ENCODE measurements at regions not wholly inside any gene's neighbourhood (a gene's known extent, or its start where the extent isn't known, plus 50 kb on each side); places are given as distances from the start of the nearest gene placed in this dataset.
"Not testable (repeated sequence)": the region's sequence is repeated elsewhere in the genome, so short reads cannot be mapped to it uniquely, and the experiment has no call there.

DNA sequence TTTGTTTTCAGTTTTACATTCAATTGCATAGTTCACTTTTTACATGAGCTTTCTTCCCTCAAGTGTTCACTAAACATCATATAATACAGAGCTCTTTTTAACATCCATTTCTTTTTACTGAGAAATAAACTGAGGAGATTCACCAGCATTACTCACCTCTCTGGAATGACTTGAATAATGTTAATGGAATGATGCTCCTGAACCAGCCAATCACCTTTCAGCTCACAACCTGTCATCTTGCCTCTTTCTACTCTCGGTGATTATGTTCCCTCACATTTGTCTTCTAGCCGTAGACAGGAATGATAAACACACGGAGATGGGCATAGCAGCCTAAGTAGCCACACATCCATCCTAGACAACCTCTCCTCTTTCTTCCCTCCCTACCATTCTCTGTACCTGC, 301.7 kb downstream of the PAX3 start:
- DNase-seq: no peak

DNA sequence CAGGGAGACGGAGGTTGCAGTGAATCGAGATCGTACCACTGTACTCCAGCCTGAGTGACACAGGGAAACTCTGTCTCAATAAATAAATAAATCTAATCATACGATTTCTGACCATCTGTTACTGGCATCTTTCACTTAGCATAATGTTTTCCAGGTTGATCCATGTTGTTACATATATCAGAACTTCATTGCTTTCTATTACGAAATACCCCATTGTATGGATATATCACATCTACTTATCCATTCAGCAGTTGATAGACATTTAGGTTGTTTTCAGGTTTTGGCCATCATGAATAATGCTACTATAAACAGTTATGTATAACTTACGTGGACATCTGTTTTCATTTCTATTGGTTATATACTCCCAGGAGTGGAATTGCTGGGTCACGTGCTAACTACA, 303.9 kb downstream of the PAX3 start:
- no peak for DNase-seq

DNA sequence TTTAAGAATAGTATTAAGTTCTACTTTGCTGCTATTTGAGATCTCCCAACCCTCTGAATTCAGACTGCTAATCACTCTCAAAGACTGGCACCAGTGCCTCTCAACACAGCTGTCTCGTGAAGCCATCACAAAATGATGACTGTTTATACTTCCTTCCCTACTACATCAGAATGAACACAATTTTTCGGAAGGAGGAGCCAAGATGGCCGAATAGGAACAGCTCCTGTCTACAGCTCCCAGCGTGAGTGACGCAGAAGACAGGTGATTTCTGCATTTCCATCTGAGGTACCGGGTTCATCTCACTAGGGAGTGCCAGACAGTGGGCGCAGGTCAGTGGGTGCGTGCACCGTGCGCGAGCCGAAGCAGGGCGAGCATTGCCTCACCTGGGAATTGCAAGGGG, 314.4 kb downstream of the PAX3 start:
- DNase-seq: not testable (repeated sequence)

GRCh38 chr2:221981912-221982470, 316.8 kb downstream of the PAX3 start:
- no peak for DNase-seq

DNA sequence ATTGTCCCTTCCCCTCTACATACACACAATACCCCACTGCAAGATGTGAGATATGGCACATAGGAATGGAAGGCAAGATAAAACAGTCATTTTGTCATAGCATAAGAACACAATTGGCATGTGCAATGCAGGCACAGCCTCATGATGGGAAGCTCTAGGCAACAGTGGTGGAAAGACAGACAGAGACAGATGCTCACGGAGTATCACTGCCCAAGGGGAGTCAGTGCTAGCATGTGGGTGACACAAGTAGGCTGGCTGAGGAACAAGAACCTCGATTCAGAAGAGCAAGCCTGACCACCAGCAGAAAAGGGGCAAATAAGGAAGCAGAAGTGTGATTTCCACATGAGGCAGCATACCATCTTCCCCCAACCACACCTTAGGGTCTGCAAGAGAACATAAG, 323.6 kb downstream of the PAX3 start:
- no peak for DNase-seq

DNA sequence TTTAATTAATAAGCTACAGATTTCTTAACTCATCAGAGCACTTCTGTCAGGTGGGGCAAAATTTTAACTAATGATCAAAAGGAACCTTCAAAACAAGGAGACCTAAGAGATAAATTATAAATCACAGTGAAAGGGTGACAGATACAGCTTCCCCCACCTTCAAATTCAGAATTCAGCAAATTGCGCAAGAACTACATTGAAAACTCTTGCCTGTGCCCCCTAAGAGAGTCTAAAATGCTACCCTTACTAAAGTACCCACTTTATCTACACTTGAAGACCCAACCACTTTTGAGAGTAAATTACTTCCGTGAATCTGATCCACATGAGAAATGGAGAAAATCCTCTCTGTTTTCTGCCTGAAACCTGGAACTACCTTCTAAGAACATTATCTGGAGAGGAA, 324.9 kb downstream of the PAX3 start:
- no peak for DNase-seq

- DNase-seq: no peak
Measured at GRCh38 chr2:221973502-221973901, 325.3 kb downstream of the PAX3 start.

DNA sequence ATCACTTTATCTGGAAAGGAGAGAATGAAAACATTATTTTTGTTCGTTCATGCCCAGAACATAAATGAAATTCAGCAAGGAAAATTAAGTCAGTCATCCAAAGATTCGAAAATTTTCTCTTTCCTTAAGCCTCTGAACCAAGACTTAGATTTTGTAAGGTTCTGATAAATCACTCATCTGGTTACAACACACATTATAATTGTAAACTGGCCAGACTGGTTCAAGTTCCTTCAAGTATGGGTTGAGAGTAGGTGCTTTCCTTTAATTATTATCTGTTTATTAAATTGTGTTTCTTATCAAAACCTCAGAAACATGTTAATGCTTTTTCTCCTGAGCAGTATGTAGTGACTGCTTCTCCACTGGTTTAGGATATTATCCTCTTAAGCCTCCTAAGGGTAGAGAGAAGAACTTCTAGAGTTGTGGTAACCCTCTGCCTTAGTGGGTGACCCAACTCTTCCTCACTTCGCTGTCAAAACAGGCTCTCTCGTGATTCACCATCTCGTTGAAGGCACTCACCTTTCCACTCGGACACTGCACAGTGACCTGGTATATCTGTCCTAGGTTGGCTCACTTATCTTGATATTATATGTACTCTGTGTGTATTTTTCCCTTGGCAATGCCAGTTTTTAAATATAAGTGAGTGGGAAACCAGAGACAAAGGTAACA, 325.9 kb downstream of the PAX3 start:
- DNase-seq: no peak

GRCh38 chr2:221970389-221970788, 328.4 kb downstream of the PAX3 start:
- DNase-seq: no peak

DNA sequence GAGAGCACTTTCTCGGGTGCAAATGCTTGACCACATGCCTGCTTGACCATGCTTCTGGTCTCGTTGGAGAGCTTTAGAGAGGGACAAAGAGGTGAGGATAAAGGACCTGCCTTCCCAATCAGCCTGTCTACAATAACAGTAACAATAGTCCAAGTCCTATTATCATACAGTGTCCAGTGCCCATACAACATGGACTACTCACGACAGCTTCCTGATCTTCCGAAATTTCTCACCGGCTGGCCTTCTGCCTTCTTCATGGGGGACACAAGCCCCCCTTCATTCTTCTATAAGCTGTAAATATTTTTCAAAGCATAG, 329.0 kb downstream of the PAX3 start:
- no peak for DNase-seq

GRCh38 chr2:221969087-221969829, 329.5 kb downstream of the PAX3 start:
- no peak for DNase-seq

GRCh38 chr2:221962186-221962585, 336.6 kb downstream of the PAX3 start:
- DNase-seq: no peak

DNA sequence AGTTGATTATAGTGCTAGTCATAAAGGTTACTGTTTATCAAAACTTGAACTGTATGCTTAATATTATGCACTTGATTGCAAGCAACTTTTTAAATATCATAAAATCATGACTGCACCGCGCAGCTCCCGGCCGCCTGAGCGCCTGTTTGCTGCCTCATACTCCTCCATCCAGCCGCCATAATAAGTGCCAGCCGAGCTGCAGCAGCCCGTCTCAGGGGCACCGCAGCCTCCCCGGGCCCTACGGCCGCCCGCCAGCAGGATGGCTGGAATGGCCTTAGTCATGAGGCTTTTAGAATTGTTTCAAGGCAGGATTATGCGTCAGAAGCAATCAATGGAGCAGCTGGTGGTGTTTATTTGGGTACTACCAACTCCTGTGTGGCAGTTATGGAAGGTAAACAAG, 337.2 kb downstream of the PAX3 start:
- no peak for DNase-seq

GRCh38 chr2:221958224-221958623, 340.6 kb downstream of the PAX3 start:
- peak; percentile 81 for DNase-seq

DNA sequence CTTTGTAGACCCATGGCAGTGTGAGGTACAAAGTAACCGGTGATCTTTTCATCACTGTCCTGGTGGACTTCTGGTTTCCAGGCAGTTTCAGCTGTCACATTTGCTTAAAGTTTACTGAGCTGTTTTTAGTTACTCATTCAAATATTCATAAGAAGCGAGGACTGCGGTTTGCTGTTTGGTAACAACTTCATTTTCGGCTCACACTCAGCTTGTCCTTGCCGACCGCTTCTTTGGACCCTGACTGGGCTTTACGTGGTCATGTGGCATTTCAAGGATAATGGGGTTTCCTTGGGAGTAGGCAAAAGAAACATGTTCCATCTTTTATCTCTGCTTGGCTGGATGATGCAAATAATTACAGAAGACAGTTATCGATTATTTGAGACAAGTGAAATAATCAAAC, 350.7 kb downstream of the PAX3 start:
- DNase-seq: no peak

DNA sequence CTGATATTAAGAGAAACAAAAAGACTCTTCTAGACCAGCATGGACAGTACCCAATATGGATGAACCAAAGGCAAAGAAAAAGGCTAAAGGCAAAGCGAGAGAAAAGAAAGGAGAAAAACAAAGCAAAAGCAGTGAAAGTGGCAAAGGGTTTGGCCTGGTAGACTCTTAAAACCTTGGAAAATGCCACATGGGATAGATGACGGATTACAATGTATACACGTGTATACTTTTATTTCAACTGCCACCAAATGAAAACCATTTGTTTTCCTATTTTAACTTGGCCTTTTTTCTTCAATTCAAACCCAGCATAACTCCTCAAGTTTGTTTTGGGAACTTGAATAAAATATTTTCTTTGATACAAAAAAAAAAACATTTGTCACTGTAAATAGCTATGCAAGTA, 354.3 kb downstream of the PAX3 start:
- DNase-seq: not testable (repeated sequence)

DNA sequence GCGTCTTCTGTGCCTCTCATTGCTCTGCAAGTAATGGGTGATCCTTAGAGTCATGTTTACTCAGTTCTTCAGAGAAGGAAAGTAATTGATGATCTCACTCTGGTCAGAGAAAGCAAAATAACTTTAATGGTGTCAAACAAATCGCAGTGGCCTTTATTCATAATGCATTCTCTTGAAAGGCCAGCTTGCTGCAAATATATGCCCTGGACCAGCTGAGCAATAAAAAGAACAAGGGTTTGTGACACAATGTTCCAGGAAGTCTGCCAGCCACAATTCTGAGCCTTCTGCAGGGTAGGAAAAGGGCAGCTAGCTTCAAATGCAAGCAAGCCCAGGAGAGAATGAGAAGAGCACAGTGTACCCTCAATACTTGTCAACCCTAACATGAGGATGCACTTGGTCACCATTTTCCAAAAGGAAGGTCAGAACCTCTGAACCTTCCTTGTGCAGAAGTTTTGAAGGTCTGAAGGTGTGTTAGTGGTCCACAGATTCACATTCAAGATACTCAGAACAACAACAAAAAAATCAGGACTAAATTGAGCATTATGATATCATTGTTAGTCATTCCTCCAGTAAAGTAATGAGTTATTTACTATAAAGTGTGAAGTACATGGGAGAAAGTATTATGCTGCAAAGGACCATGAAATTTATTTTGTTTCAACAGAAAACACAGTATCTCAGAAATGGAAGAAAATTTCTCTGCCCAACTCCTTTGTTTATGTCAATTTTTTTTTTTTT, 355.6 kb downstream of the PAX3 start:
- DNase-seq: no peak

GRCh38 chr2:221931251-221931991, 359.3 kb upstream of the EPHA4 start:
- DNase-seq: no peak

DNA sequence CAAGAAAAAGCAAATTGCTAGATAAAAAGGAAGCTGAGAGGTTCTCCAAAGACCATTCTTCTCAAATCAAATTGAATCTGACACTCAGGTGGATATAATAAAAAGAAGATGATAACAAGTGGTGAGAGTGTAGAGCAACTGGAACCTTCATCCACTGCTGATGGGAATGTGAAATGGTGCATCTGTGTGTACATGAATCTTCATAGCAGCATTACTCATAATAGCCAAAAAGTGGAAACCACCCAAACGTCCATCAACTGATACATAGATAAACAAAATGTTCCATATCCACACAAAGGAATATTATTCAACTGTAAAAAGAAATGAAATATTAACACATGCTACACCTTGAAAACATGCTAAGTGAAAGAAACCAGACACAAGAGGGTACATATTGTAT, 357.2 kb upstream of the EPHA4 start:
- no peak for DNase-seq

DNA sequence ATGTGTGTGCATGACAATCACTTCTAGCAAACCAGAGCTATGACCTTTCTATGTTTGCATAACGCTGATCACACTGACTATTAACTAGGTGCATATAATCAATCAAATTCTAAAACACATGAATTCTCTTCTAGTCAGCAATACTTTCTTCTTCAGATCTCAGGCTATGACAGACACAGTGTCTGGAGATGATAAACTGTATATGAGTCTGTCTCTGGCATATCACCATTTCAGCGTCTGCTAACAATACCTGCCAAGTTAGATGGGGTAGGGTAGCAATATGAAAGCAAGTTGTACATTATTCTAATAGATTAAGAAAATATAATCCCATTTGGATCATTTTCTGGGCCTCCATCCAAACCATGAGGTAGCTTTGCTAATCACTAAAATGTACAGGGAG, 354.2 kb upstream of the EPHA4 start:
- no peak for DNase-seq

DNA sequence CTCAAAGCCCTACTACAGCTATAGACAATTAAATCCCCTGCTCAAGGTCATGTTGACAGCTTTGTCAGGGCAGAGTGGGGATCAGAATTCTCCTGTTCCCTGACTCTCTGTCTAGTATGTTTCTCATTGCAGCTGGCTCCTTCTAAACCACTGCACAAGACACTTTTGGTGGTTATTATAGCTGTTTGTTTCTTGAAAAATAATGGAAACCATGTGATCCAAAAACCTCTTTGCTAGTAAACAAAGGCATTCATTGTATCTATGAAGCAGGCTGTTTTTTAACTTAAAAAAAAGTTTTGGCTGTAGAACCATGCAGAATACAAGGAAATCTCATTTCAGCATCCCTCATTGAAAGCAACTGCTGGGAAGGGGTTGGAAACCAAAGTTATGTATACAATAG, 352.5 kb upstream of the EPHA4 start:
- DNase-seq: no peak

DNA sequence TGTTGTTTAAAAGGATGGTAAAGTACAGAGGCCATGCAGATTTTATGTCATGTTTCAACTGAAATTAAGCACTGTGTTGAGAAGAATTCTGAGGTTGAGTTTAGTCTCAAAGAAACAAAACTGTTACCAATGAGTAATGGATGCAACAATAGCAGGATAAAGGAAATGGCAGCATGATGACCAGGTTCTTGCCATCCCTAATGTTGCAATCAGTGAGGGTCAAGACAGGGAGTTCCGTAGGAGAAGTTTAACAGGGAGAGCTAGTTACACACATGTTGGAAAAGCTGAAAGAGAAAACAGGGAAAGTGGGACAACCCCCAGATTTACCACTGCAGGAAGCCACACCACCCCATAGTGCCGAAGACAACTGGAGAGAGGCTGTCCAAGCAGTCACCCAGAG, 343.8 kb upstream of the EPHA4 start:
- no peak for DNase-seq

GRCh38 chr2:221914334-221914880, 342.3 kb upstream of the EPHA4 start:
- DNase-seq: no peak
